ENCODE measurements at regions not wholly inside any gene's neighbourhood (a gene's known extent, or its start where the extent isn't known, plus 50 kb on each side); places are given as distances from the start of the nearest gene placed in this dataset.
"Not testable (repeated sequence)": the region's sequence is repeated elsewhere in the genome, so short reads cannot be mapped to it uniquely, and the experiment has no call there.

DNA sequence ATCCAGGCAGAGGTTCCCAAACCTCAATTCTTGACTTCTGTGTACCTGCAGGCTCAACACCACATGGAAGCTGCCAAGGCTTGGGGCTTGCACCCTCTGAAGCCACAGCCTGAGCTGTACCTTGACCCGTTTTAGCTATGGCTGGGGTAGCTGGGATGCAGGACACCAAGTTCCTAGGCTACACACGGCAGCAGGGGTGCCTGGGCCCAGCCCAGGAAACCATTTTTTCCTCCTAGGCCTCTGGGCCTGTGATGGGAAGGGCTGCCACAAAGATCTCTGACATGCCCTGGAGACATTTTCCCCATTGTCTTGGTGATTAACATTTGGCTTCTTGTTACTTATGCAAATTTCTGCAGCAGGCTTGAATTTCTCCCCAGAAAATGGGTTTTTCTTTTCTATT is 180.6 kb upstream of the CFAP20DC start:
- TF ChIP-seq, protein P1, sequence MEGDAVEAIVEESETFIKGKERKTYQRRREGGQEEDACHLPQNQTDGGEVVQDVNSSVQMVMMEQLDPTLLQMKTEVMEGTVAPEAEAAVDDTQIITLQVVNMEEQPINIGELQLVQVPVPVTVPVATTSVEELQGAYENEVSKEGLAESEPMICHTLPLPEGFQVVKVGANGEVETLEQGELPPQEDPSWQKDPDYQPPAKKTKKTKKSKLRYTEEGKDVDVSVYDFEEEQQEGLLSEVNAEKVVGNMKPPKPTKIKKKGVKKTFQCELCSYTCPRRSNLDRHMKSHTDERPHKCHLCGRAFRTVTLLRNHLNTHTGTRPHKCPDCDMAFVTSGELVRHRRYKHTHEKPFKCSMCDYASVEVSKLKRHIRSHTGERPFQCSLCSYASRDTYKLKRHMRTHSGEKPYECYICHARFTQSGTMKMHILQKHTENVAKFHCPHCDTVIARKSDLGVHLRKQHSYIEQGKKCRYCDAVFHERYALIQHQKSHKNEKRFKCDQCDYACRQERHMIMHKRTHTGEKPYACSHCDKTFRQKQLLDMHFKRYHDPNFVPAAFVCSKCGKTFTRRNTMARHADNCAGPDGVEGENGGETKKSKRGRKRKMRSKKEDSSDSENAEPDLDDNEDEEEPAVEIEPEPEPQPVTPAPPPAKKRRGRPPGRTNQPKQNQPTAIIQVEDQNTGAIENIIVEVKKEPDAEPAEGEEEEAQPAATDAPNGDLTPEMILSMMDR (IDR thresholded peaks at IDR 0.05; ENCODE audit: insufficient read depth, low read depth, low read length), result not testable (repeated sequence)
- TF ChIP-seq EZH2 (IDR thresholded peaks at IDR 0.05; ENCODE audit: insufficient read depth, low read length), result not testable (repeated sequence)
